PC-9 (cell line): ENCODE measurements at regions not wholly inside any gene's neighbourhood (a gene's known extent, or its start where the extent isn't known, plus 50 kb on each side); places are given as distances from the start of the nearest gene placed in this dataset.

Experiments
- CTCF ChIP-seq: fragments of 200-600 bp; sonication (generic); conservative IDR thresholded peaks from 2 replicates; pipeline ENCODE4 v1.6.1; 2017; ENCODE audit warnings: mixed run types, antibody characterized with exemption, mild to moderate bottlenecking, moderate library complexity
- EZH2 ChIP-seq: fragments of 200-600 bp; sonication (generic); IDR thresholded peaks from 2 replicates; pipeline ENCODE4 v1.8.0; 2017; ENCODE audit warnings: antibody characterized with exemption, low read depth

DNA sequence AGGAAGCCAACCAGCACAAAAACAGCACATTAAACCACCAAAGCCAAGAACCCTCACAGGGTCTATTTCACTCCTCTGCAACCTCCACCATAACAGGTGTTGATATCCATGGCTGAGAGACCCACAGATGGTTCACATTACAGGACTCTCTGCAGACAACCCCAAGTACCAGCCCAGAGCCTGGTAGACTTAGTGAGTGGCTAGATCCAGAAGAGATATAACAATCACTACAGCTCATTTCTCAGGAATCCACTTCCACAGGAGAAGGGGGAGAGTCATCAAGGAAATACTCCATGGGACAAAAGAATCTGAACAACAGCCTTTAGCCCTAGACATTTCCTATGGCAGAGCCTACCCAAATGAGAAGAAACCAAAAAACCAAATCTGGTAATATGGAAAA lies 168.1 kb upstream of the CD96 start:
- no peak for TF ChIP-seq CTCF
- TF ChIP-seq EZH2 = no peak
